AG09319 (cell line): ENCODE measurements at regions not wholly inside any gene's neighbourhood (a gene's known extent, or its start where the extent isn't known, plus 50 kb on each side); places are given as distances from the start of the nearest gene placed in this dataset.
"Not testable (repeated sequence)": the region's sequence is repeated elsewhere in the genome, so short reads cannot be mapped to it uniquely, and the experiment has no call there.

Experiments used
- DNase-seq: peaks from one replicate; pipeline ENCODE4 v3.0.0-alpha.2; 2010; ENCODE audit warnings: low read depth; ENCODE audit errors: extremely low read depth
- CTCF ChIP-seq: IDR thresholded peaks from 2 replicates; pipeline ENCODE4 v1.5.1; 2011; ENCODE audit warnings: low read depth, mild to moderate bottlenecking, inconsistent platforms, low read length, moderate library complexity

- TF ChIP-seq CTCF, result no peak
- no peak for DNase-seq
These were observed 1544.1 kb downstream of the REEP3 start for GRCh38 chr10:65065278-65065677.

DNA sequence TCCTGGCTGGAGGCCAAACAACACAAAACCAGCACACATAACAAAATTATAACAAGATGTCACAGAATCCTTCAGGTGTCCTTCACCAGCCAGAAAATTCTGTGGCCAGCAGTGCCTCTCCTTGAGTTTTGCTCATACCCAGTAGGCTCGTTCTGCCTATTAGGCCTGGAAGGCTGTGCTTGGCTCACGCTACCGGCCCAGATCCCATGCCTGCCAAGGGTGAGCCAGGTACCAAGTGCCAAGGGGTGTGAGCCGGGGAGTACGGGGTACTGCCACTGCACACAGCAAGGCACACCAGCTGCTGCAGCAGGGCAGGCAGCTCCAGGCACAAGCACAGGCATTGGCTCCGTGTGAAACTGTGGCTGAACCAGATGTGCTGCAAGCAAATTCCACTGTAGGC is 1562.0 kb downstream of the REEP3 start:
- DNase-seq, result no peak
- TF ChIP-seq CTCF, result no peak

DNA sequence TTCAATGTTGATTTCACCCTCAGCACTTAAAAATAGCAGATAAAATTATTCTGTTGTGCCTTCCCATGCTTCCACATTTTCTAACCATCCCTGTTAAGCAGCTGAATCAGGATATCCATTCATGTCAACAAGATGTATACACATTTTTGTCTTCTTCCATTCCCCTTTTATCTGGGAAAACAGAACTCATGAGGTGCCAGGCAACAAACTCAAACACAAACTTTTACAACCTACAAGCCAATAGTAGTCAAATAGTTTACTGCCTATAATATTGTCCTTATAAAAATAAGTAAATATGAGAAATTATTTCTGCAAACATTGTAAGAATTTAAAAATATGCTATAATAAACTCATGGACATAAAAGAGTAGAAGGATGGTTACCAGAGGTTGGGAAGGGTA is 1569.8 kb downstream of the REEP3 start:
- no peak for DNase-seq
- TF ChIP-seq CTCF, result no peak

DNA sequence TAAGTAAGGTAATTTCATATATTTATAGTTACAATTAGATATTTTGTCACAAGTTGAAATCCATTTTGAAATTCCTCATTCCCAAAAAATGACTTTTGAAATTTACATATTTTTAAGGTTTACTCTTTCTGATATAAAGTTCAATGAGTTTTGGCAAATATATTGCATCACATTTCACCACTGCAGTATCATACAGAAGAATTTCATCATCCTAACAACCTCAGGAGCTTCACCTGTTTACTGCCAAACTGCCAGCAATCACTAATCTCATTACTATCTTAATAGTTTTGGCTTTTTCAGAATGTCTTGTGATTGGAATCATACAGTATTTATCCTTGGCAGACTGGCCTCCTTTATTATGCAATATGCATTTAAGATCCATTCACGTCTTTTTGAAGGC is 1578.9 kb downstream of the REEP3 start:
- TF ChIP-seq CTCF, result no peak
- no peak for DNase-seq

- DNase-seq, result not testable (repeated sequence)
These were observed 1579.7 kb downstream of the REEP3 start for GRCh38 chr10:65100881-65101280.

DNA sequence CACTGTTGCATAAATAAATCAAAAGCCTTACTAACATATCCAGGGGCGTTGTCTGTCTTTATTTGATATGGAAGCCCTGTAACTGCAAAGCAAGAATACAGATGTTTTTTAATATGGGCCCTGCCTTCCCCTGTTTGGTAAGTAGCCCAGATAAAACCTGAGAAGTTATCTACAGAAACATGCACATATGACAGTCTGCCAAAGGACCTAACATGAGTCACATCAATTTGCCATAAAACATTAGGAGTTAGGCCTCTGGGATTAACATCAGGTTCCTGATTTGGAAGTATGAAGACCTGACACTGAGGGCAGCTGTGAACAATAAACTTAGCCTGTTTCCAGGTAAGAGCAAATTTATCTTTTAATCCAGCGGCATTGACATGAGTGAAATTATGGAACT is 1588.8 kb downstream of the REEP3 start:
- TF ChIP-seq CTCF, result no peak
- no peak for DNase-seq

GRCh38 chr10:65111059-65111458 is 1589.9 kb downstream of the REEP3 start:
- not testable (repeated sequence) for DNase-seq

- no peak for TF ChIP-seq CTCF
- DNase-seq, result no peak
These were observed 1591.4 kb downstream of the REEP3 start for GRCh38 chr10:65112573-65112972.

- TF ChIP-seq CTCF, result no peak
- DNase-seq, result no peak
These were observed 1601.9 kb downstream of the REEP3 start for GRCh38 chr10:65123120-65123519.
